WTC11 (cell line): ENCODE measurements at regions not wholly inside any gene's neighbourhood (a gene's known extent, or its start where the extent isn't known, plus 50 kb on each side); places are given as distances from the start of the nearest gene placed in this dataset.
A peak's percentile ranks its signal among the peaks of the same experiment; 100 is the strongest.

ENCODE experiments used
- ATAC-seq: fragments of 200-7000 bp; cut with Tn5 transposase; 2 replicates; pipeline ENCODE4 v1.10.0; 2021; ENCODE audit warnings: mild to moderate bottlenecking, moderate library complexity
- CTCF ChIA-PET: fragments of 300-600 bp; sonication (Branson Sonifier 250); formaldehyde crosslinking; loops from one replicate; lab custom pipeline; 2021; ENCODE audit warnings: antibody characterized with exemption; lab: Charles Lee
- POLR2A ChIA-PET: fragments of 350-600 bp; sonication (Branson Sonifier 250); formaldehyde crosslinking; loops from one replicate; lab custom pipeline; 2021; ENCODE audit warnings: antibody characterized with exemption; lab: Charles Lee
- DNase-seq: peaks from one replicate; pipeline ENCODE4 v3.0.0; 2021; ENCODE audit warnings: low spot score
- H3K27ac Mint-ChIP-seq: 2 replicates; pipeline ENCODE4 v1.8.0; 2021; ENCODE audit warnings: mixed read lengths
- H3K27me3 Mint-ChIP-seq: 2 replicates; pipeline ENCODE4 v1.8.0; 2021; ENCODE audit warnings: low read depth, mild to moderate bottlenecking, moderate library complexity, mixed read lengths
- H3K36me3 Mint-ChIP-seq: 2 replicates; pipeline ENCODE4 v1.8.0; 2021; ENCODE audit warnings: mixed read lengths
- H3K4me1 Mint-ChIP-seq: 2 replicates; pipeline ENCODE4 v1.8.0; 2022; ENCODE audit warnings: mixed read lengths
- H3K4me3 Mint-ChIP-seq: 2 replicates; pipeline ENCODE4 v1.8.0; 2021; ENCODE audit warnings: mild to moderate bottlenecking, moderate library complexity, mixed read lengths
- H3K9me3 Mint-ChIP-seq: 2 replicates; pipeline ENCODE4 v1.8.0; 2021; ENCODE audit warnings: mixed read lengths
- ATF1 ChIP-seq: sonication (generic); formaldehyde crosslinking; IDR thresholded peaks from 2 replicates; pipeline ENCODE4 v1.8.1; 2023; ENCODE audit warnings: mild to moderate bottlenecking, moderate library complexity, missing genetic modification reagents
- FOXP1 ChIP-seq: sonication (generic); formaldehyde crosslinking; IDR thresholded peaks from 2 replicates; pipeline ENCODE4 v1.8.0; 2022; ENCODE audit warnings: missing genetic modification reagents, mild to moderate bottlenecking, moderate library complexity, borderline replicate concordance
- GABPB1 ChIP-seq: sonication (generic); formaldehyde crosslinking; IDR thresholded peaks from 2 replicates; pipeline ENCODE4 v1.8.1; 2023; ENCODE audit warnings: mild to moderate bottlenecking, missing genetic modification reagents
- GTF2I ChIP-seq: fragments of 250-450 bp; sonication (Bioruptor Pico); conservative IDR thresholded peaks from 2 replicates; pipeline ENCODE4 v1.4.0; 2021; ENCODE audit warnings: mild to moderate bottlenecking
- NFATC4 ChIP-seq: fragments of 250-450 bp; sonication (Bioruptor Pico); IDR thresholded peaks from 2 replicates; pipeline ENCODE4 v1.9.0; 2021; ENCODE audit warnings: mild to moderate bottlenecking
- NFE2L1 ChIP-seq: sonication (generic); formaldehyde crosslinking; IDR thresholded peaks from 2 replicates; pipeline ENCODE4 v1.8.1; 2023; ENCODE audit warnings: missing genetic modification reagents
- NR2C2 ChIP-seq: sonication (generic); formaldehyde crosslinking; IDR thresholded peaks from 2 replicates; pipeline ENCODE4 v1.8.0; 2022; ENCODE audit warnings: mild to moderate bottlenecking, missing genetic modification reagents
- OVOL2 ChIP-seq: fragments of 250-450 bp; sonication (Bioruptor Pico); IDR thresholded peaks from 2 replicates; pipeline ENCODE4 v1.9.0; 2021; ENCODE audit warnings: mild to moderate bottlenecking, borderline replicate concordance
- RELA ChIP-seq: sonication (generic); formaldehyde crosslinking; IDR thresholded peaks from 2 replicates; pipeline ENCODE4 v1.8.1; 2022; ENCODE audit warnings: missing genetic modification reagents, mild to moderate bottlenecking, borderline replicate concordance
- SMAD4 ChIP-seq: sonication (generic); formaldehyde crosslinking; IDR thresholded peaks from 2 replicates; pipeline ENCODE4 v1.8.0; 2022; ENCODE audit warnings: mild to moderate bottlenecking, missing genetic modification reagents
- SP1 ChIP-seq: sonication (generic); formaldehyde crosslinking; conservative IDR thresholded peaks from 2 replicates; pipeline ENCODE4 v1.8.1; 2022; ENCODE audit warnings: missing genetic modification reagents
- TEAD1 ChIP-seq: sonication (generic); formaldehyde crosslinking; IDR thresholded peaks from 2 replicates; pipeline ENCODE4 v1.8.0; 2022; ENCODE audit warnings: mild to moderate bottlenecking, missing genetic modification reagents
- ZBTB21 ChIP-seq: sonication (generic); formaldehyde crosslinking; IDR thresholded peaks from 2 replicates; pipeline ENCODE4 v1.8.1; 2023; ENCODE audit warnings: mild to moderate bottlenecking, missing genetic modification reagents, borderline replicate concordance
- ZNF138 ChIP-seq: sonication (generic); formaldehyde crosslinking; conservative IDR thresholded peaks from 2 replicates; pipeline ENCODE4 v1.8.1; 2022; ENCODE audit warnings: mild to moderate bottlenecking, moderate library complexity, missing genetic modification reagents
- ZNF317 ChIP-seq: sonication (generic); formaldehyde crosslinking; IDR thresholded peaks from 2 replicates; pipeline ENCODE4 v1.8.1; 2023; ENCODE audit warnings: low read depth, mild to moderate bottlenecking, moderate library complexity, missing genetic modification reagents, borderline replicate concordance
- TF ChIP-seq, protein P1 (sequence below): sonication (generic); formaldehyde crosslinking; IDR thresholded peaks from 2 replicates; pipeline ENCODE4 v1.8.0; 2023; ENCODE audit warnings: missing genetic modification reagents, mild to moderate bottlenecking, borderline replicate concordance
- TF ChIP-seq, protein P2 (sequence below): sonication (generic); formaldehyde crosslinking; IDR thresholded peaks from 2 replicates; pipeline ENCODE4 v1.8.0; 2022; ENCODE audit warnings: missing genetic modification reagents
- TF ChIP-seq, protein P3 (sequence below): sonication (generic); formaldehyde crosslinking; conservative IDR thresholded peaks from 2 replicates; pipeline ENCODE4 v1.8.1; 2023; ENCODE audit warnings: mild to moderate bottlenecking, low read depth, missing genetic modification reagents, moderate library complexity
- TF ChIP-seq, protein P4 (sequence below): fragments of 250-450 bp; sonication (Bioruptor Pico); IDR thresholded peaks from 2 replicates; pipeline ENCODE4 v1.9.0; 2021; ENCODE audit warnings: mild to moderate bottlenecking

DNA sequence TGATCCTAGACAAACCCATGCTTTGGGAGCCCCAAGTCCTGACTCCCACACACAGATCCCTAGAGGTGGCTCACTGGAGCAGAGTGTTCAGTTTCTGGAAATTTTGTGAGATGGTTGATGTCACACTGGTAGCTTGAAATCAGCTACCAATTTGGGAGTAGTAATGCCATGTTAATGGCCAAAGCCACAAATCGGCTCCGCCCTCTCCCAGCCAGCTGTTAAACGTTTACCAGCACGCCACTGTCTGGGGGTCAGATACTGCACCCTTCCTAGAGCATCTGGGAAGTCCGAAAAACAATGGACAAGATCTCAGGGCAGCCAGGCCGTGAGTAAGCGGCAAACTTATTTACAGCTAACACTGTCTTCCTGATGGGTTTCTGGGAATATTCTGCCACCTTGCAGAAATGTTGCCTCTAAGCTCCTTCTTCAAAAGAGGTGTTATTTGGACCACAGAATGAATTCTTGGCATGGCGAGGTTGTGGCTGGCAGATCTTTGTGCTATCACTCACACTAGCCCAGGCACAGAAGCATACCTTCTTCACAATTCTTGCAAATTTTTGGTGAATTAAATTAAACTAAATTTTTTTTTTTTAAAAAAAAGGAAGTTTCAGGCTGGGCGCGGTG is 60.2 kb upstream of the FZD7 start (continued):
- TF ChIP-seq ZNF317: no peak
- TF ChIP-seq SMAD4 (CRISPR knock-in tag): no peak
- TF ChIP-seq, protein P1, sequence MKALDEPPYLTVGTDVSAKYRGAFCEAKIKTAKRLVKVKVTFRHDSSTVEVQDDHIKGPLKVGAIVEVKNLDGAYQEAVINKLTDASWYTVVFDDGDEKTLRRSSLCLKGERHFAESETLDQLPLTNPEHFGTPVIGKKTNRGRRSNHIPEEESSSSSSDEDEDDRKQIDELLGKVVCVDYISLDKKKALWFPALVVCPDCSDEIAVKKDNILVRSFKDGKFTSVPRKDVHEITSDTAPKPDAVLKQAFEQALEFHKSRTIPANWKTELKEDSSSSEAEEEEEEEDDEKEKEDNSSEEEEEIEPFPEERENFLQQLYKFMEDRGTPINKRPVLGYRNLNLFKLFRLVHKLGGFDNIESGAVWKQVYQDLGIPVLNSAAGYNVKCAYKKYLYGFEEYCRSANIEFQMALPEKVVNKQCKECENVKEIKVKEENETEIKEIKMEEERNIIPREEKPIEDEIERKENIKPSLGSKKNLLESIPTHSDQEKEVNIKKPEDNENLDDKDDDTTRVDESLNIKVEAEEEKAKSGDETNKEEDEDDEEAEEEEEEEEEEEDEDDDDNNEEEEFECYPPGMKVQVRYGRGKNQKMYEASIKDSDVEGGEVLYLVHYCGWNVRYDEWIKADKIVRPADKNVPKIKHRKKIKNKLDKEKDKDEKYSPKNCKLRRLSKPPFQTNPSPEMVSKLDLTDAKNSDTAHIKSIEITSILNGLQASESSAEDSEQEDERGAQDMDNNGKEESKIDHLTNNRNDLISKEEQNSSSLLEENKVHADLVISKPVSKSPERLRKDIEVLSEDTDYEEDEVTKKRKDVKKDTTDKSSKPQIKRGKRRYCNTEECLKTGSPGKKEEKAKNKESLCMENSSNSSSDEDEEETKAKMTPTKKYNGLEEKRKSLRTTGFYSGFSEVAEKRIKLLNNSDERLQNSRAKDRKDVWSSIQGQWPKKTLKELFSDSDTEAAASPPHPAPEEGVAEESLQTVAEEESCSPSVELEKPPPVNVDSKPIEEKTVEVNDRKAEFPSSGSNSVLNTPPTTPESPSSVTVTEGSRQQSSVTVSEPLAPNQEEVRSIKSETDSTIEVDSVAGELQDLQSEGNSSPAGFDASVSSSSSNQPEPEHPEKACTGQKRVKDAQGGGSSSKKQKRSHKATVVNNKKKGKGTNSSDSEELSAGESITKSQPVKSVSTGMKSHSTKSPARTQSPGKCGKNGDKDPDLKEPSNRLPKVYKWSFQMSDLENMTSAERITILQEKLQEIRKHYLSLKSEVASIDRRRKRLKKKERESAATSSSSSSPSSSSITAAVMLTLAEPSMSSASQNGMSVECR (CRISPR knock-in tag): no peak
- no peak for TF ChIP-seq NFATC4
- TF ChIP-seq, all 79 proteins: peak for 0

DNA sequence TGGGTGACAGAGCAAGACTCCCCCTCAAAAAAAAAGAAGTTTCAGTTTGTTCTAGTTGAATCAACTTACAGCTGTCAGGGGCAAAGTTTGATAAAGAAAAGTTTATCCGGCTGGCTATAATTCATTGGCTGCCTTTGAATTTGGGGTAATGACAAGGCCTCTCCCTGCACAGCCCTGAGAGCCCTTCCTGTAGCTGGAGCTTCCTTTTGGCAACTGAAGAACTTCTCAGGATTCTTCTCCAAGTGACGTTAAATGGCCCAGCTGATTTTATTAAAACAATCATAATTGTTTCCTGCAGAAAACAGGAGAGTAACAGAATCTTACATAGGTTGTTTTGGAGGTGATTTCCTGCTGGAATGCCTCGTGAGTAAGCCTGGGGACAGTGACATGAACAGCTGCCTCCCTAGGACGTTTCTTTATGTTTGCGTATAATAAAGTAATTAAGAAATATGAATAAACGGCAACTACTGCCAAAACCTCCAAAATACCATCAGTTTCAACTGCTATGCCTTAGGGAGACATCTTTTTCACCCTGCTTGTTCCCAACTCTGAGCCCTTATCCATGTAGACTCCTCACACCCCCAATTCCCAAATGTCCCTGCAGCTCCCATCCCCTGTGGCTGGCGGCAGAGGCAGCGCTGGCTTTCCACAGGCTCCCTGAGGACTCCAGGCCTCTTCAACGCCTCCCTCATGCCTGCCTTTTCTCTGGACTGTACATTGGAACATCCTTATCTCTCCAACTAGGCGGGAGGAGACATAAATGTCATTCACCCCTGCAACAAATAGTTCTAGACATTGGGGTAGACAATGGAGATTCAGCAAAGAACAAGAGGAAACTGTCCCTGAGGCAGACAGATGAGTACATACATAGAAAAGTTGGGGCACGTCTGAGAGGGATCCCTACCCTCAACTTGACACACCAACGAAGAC is 59.2 kb upstream of the FZD7 start:
- H3K27ac Mint-ChIP-seq: peak overlapping the region; percentile 53; the same call in 1 of the 2 replicates
- ATAC-seq: no peak
- CTCF ChIA-PET: interaction anchor here (1.0 to 2.0 kb wide), 2 partner anchors 13 to 115 kb away, joined by 3 to 8 read pairs; no protein-coding TSS in a partner anchor
- H3K27me3 Mint-ChIP-seq: no peaks in the 10 kb centered on the region
- POLR2A ChIA-PET: no interaction called here
- H3K4me3 Mint-ChIP-seq: no peak overlapping the region
- no peaks in the 10 kb centered on the region; the same call in 1 of the 2 replicates for H3K9me3 Mint-ChIP-seq
- H3K36me3 Mint-ChIP-seq: 0 out of 2 replicates have a peak, but pooled peaks cover 5% of the 10 kb centered on the region
- DNase-seq: no peak
- TF ChIP-seq RELA (CRISPR knock-in tag): no peak
- TF ChIP-seq GTF2I (CRISPR knock-in tag): no peak
- TF ChIP-seq GABPB1 (CRISPR knock-in tag): no peak
- TF ChIP-seq NFATC4: no peak
- TF ChIP-seq, protein P2, sequence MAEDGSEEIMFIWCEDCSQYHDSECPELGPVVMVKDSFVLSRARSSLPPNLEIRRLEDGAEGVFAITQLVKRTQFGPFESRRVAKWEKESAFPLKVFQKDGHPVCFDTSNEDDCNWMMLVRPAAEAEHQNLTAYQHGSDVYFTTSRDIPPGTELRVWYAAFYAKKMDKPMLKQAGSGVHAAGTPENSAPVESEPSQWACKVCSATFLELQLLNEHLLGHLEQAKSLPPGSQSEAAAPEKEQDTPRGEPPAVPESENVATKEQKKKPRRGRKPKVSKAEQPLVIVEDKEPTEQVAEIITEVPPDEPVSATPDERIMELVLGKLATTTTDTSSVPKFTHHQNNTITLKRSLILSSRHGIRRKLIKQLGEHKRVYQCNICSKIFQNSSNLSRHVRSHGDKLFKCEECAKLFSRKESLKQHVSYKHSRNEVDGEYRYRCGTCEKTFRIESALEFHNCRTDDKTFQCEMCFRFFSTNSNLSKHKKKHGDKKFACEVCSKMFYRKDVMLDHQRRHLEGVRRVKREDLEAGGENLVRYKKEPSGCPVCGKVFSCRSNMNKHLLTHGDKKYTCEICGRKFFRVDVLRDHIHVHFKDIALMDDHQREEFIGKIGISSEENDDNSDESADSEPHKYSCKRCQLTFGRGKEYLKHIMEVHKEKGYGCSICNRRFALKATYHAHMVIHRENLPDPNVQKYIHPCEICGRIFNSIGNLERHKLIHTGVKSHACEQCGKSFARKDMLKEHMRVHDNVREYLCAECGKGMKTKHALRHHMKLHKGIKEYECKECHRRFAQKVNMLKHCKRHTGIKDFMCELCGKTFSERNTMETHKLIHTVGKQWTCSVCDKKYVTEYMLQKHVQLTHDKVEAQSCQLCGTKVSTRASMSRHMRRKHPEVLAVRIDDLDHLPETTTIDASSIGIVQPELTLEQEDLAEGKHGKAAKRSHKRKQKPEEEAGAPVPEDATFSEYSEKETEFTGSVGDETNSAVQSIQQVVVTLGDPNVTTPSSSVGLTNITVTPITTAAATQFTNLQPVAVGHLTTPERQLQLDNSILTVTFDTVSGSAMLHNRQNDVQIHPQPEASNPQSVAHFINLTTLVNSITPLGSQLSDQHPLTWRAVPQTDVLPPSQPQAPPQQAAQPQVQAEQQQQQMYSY (CRISPR knock-in tag): no peak
- no peak for TF ChIP-seq ZBTB21 (CRISPR knock-in tag)
- TF ChIP-seq NR2C2 (CRISPR knock-in tag): no peak
- TF ChIP-seq SP1 (CRISPR knock-in tag): no peak
- TF ChIP-seq, protein P3, sequence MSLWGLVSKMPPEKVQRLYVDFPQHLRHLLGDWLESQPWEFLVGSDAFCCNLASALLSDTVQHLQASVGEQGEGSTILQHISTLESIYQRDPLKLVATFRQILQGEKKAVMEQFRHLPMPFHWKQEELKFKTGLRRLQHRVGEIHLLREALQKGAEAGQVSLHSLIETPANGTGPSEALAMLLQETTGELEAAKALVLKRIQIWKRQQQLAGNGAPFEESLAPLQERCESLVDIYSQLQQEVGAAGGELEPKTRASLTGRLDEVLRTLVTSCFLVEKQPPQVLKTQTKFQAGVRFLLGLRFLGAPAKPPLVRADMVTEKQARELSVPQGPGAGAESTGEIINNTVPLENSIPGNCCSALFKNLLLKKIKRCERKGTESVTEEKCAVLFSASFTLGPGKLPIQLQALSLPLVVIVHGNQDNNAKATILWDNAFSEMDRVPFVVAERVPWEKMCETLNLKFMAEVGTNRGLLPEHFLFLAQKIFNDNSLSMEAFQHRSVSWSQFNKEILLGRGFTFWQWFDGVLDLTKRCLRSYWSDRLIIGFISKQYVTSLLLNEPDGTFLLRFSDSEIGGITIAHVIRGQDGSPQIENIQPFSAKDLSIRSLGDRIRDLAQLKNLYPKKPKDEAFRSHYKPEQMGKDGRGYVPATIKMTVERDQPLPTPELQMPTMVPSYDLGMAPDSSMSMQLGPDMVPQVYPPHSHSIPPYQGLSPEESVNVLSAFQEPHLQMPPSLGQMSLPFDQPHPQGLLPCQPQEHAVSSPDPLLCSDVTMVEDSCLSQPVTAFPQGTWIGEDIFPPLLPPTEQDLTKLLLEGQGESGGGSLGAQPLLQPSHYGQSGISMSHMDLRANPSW (CRISPR knock-in tag): no peak
- TF ChIP-seq OVOL2 (CRISPR knock-in tag): no peak
- TF ChIP-seq SMAD4 (CRISPR knock-in tag): no peak
- no peak for TF ChIP-seq TEAD1 (CRISPR knock-in tag)
- no peak for TF ChIP-seq ZNF138 (CRISPR knock-in tag)
- no peak for TF ChIP-seq NFE2L1
- TF ChIP-seq ATF1: no peak
- TF ChIP-seq, protein P4, sequence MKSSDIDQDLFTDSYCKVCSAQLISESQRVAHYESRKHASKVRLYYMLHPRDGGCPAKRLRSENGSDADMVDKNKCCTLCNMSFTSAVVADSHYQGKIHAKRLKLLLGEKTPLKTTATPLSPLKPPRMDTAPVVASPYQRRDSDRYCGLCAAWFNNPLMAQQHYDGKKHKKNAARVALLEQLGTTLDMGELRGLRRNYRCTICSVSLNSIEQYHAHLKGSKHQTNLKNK (CRISPR knock-in tag): no peak
- no peak for TF ChIP-seq FOXP1 (CRISPR knock-in tag)
- peaks cover 92% of the 10 kb centered on the region for H3K4me1 Mint-ChIP-seq
